Heart left ventricle (tissue), 13 donors: ENCODE measurements at regions not wholly inside any gene's neighbourhood (a gene's known extent, or its start where the extent isn't known, plus 50 kb on each side); places are given as distances from the start of the nearest gene placed in this dataset.

Experiments
- POLR2A ChIP-seq, 2 donors: fragments of 450-650 bp; IDR thresholded peaks; one replicate each; pipeline ENCODE4 v1.6.1; 2017; ENCODE audit warnings: antibody characterized with exemption in 2 of 2, mild to moderate bottlenecking in 2 of 2, moderate library complexity in 2 of 2
- TF ChIP-seq, protein P1 (sequence below), 12 donors: fragments of 200-600 bp; sonication (generic) in 4 of 12; IDR thresholded peaks; one replicate each; pipeline versions ENCODE4 v1.5.0 to v1.8.0; 2018 to 2022; ENCODE audit warnings: antibody characterized with exemption in 12 of 12, mild to moderate bottlenecking in 5 of 12
- donor health status: ischemic (EF 13 %, LVEDD 7.1; RV severe dilation, severe dysfunction).
- donor health status: DM: no; HTN: yes; CAD: no.
- donor health status: DM: no; HTN: no; CAD: no.
- donor health status: ischemic (EF 25% LVEDD 6.9; RV normal size, moderate dysfunction).
- donor health status: ischemic (EF 25% LVEDD 5.7; RV mildly dilated, moderate dysfunction).
- donor health status: ischemic (EF 35%, LVEDD 5.7; RV mildly dilated, moderate dysfunction).
- donor health status: nonischemic (EF 11% LVEDD 7.7; RV severe dilation, severe dysfunction).
- donor health status: DM: yes; HTN: yes; CAD: no.
- donor health status: PGD.
- donor health status: ischemic (EF 29% LVEDD 5.4; RV normal size, mild dysfunction).
- donor health status: nonischemic (EF 23%, LVEDD 6.1; RV moderate dilation, normal function).

- TF ChIP-seq, protein P1, sequence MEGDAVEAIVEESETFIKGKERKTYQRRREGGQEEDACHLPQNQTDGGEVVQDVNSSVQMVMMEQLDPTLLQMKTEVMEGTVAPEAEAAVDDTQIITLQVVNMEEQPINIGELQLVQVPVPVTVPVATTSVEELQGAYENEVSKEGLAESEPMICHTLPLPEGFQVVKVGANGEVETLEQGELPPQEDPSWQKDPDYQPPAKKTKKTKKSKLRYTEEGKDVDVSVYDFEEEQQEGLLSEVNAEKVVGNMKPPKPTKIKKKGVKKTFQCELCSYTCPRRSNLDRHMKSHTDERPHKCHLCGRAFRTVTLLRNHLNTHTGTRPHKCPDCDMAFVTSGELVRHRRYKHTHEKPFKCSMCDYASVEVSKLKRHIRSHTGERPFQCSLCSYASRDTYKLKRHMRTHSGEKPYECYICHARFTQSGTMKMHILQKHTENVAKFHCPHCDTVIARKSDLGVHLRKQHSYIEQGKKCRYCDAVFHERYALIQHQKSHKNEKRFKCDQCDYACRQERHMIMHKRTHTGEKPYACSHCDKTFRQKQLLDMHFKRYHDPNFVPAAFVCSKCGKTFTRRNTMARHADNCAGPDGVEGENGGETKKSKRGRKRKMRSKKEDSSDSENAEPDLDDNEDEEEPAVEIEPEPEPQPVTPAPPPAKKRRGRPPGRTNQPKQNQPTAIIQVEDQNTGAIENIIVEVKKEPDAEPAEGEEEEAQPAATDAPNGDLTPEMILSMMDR (IDR thresholded peaks at IDR 0.05) = no peak
- no peak for TF ChIP-seq POLR2A (IDR thresholded peaks at IDR 0.05)
Observed at GRCh38 chr18:65093346-65093745, 657.5 kb upstream of the CDH7 start.
